DMS 273 (cell line): ENCODE measurements at regions not wholly inside any gene's neighbourhood (a gene's known extent, or its start where the extent isn't known, plus 50 kb on each side); places are given as distances from the start of the nearest gene placed in this dataset.
A peak's percentile ranks its signal among the peaks of the same experiment; 100 is the strongest.
"Not testable (repeated sequence)": the region's sequence is repeated elsewhere in the genome, so short reads cannot be mapped to it uniquely, and the experiment has no call there.

Experiments used
- DNase-seq: peaks from one replicate; lab custom pipeline; 2025; ENCODE audit not compliant: unreplicated experiment; lab: John Stamatoyannopoulos, UW

DNA sequence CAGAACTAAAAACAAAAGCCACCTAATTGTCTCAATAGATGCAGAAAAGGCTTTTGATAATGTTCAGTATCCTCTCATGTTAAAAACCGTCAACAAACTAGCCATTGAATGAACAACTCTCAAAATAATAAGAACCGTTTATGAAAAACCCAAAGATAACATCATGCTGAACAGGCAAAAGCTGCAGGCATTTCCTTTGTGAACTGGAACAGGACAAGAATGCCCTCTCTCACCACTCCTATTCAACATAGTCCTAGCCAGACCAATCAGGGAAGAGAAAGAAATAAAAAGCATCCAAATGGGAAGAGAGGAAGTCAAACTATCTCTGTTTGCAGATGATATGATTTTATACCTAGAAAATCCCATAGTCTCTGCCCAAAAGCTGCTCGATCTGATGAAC is 179.6 kb upstream of the EDNRB start:
- no peak for DNase-seq

GRCh38 chr13:78096221-78096620 is 177.6 kb upstream of the EDNRB start:
- no peak for DNase-seq

GRCh38 chr13:78087966-78088678 is 169.5 kb upstream of the EDNRB start:
- no peak for DNase-seq

GRCh38 chr13:78085434-78086225 is 167.0 kb upstream of the EDNRB start:
- DNase-seq, result no peak

- DNase-seq, result no peak
These were observed 165.8 kb upstream of the EDNRB start for GRCh38 chr13:78084401-78084800.

DNA sequence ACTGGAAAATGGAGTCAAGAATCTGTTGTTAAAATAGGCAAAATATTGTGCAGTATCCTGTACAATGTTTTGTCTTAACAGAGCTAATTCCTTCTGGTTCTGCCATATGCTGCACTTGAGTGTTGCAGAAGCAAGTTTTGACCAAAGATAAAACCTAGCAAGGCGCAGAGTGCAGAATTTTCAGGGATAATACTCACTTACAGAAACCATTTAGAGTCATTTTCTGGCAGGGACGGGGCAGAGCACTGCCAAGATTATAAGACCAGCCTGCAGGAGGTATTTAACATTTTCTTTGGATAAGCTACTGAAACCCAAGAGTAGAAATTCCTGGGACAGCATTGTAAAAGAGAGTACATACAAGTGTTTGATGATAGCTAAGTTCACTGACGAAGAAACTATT is 159.5 kb upstream of the EDNRB start:
- DNase-seq, result peak; percentile 4

DNA sequence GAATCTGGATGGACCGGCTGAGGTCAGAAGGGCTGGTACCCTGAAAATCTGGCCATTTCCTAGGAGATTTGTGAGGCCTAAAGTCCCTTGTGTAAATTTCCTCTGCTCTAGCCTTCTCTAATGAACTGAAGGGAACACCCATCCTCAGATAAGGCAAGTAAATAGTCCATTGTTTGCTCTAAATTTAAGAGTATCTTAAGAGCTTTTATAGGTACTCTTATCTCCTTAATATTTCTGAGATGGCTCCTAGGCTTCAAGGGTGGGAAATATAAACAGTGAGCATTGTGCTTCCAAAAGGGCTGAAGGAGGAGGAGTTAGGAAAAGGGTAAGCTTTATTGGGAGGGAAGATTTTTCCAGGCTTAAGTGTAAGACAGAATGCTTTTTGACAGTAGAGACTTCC is 148.7 kb upstream of the EDNRB start:
- DNase-seq, result no peak

GRCh38 chr13:78065141-78065540 is 146.5 kb upstream of the EDNRB start:
- DNase-seq, result no peak

DNA sequence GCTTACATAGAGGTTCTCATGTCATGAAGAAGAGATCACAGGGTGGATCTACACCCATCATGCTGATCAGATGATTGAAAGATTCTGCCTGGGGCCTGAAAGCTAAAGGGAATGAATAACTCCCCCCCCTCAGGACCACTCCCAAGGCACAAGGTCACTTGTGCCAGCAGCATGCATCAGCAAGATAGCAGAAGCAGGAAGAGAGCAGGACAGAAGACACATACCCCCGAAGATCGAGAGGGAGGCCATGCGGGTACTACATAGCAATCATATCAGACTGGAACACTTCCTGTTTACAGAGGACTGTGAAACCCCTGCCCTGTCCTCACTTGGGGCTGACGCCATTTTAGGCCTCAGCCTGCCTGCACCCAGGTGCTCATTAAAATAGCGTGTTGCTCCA is 143.2 kb upstream of the EDNRB start:
- no peak for DNase-seq

DNA sequence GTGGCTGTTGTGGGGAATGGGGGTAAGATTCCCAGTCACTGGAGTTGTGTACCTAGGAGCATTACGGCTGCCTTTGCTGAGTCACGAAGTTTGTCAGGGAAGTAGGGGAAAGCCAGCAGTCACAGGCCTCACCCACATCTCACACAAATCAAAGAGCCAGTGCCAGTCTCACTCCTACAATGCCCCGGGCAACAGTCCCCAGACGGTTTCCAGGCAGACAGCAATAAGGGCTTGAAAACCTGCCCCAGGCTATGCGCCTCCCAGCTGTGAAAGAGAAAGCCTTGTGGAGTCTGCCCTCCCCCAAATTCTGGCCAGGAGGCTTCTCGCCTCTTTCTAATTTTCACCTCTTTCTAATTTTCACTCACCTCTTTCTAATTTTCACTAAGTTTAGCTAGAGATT is 142.3 kb upstream of the EDNRB start:
- no peak for DNase-seq

DNA sequence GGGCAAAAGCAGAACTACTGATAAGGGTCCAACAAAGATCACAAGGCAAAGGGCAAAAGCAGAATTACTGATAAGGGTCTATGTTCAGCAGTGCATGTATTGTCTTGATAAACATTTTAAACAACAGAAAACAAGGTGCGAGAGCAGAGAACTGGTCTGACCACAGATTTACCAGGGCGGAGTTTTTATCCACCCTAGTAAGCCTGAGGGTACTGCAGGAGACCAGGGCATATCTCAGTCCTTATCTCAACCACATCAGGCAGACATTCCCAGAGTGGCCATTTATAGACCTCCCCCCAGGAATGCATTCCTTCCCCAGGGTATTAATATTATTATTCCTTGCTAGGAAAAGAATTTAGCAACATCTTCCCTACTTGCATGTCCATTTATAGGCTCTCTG is 138.2 kb upstream of the EDNRB start:
- DNase-seq, result not testable (repeated sequence)

- DNase-seq, result no peak
These were observed 135.5 kb upstream of the EDNRB start for GRCh38 chr13:78054157-78054556.

DNA sequence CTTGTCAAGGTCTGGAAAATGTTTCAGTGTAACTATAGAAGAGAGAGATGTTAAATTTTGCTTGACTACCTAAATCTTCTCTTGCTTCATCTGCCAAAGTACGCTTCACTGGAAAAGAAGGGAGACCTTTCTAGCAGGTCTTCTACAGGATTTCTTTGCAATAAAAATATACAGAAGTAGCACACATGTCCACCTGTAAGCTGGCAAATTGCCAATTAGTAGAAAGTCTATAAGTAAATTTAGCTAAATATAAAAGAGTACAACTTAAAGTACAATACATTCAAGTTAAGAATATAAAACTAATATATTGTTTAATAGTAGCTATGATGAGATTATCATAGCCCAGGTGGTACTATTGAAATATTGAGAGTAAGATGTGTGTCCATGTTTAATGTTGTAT is 128.5 kb upstream of the EDNRB start:
- no peak for DNase-seq

- no peak for DNase-seq
These were observed 127.7 kb upstream of the EDNRB start for GRCh38 chr13:78046331-78046730.

DNA sequence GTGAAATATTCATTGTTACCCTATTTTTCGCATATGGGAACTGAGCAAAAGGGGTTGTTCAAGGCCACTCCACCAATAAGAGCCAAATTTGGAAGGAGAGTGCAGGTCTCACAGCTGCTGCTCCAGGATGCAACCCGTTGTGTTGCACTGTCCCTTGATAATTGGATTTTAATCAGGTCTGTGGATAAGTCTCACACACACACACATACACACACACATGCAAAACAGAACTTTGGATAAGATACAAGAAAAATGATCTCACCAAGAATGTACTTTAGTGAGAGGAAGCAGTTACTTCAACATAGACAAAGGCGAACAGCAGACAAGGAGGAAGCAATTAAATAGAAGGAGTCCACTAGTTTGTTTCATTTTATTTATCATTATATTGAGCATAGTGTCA is 127.3 kb upstream of the EDNRB start:
- DNase-seq, result no peak

DNA sequence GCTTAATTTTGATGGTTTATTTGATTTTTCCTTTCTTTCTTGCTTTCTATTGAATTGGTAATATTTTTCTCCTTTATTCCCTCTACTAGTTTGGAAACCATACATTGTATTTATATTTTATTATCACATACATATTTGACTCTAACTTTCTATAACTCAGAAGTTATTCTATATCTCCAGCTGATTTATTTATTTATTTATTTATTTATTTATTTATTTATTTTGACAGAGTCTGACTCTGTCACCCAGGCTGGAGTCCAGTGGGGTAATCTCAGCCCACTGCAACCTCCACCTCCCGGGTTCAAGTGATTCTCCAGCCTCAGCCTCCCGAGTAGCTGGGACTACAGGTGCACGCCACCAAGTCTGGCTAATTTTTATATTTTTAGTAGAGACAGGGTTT is 122.7 kb upstream of the EDNRB start:
- not testable (repeated sequence) for DNase-seq

DNA sequence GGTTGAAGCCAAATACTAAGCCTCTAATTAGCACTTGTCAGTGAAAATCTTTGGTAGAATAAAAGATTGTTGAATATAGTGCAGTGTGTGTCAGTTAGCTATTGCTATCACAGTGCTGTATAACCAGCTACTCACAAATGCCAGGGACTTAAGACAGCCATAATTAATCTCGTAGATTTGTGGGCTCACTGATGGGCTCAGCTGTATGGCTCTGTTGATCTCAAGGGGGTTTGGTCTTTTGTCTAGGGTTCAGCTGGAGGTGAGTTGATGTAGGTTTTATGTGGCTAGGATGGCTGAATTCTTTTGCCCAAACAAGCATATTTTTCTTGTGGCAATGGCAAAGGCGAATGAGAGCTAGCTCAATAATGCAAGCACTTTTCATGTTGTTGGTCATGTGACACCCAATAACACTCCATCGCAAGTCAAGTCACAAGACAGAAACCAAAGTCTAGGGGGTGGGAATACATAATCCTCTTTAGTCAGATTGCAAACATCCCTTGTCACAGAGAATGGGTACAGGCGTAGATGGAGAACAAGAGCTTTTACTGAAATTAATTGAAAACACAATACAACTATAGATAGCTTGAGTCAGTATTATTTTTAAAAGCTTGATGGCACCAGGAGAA is 121.7 kb upstream of the EDNRB start:
- no peak for DNase-seq

- DNase-seq, result no peak
These were observed 118.2 kb upstream of the EDNRB start for GRCh38 chr13:78036841-78037240.

DNA sequence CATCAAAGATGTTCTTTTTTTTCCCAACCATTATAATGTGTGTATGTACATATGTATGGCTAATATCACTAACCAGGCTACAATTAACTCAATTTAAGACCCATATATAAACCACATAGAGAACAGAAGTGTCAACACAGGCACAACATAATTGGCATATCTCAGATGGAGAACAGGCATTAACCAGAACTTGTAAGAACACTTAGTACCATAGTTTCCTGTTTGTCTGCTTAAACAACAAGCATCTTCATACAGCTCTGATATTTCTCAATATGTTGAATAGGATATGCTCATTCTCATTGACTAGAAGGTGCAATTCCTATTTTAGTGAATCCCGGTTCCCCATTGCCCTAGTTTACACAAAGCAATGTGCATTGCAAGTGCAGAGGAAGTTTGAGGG is 116.9 kb upstream of the EDNRB start:
- DNase-seq, result no peak

DNA sequence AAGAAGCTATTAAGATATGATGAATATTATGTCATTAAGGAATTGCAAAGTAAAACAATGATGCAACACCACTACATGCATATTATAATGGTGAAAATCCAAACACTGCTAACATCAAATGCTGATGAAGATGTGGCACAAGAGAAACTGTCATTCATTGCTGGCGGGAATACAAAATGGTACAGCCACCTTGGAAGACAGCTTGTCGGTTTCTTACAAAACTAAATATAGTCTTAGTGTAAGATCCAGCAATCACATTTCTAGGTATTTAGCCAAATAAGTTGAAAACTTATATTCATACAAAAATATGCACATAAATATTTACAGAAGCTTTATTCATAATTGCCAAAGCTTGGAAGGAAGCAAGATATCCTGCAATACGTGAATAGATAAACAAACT is 114.9 kb upstream of the EDNRB start:
- no peak for DNase-seq

DNA sequence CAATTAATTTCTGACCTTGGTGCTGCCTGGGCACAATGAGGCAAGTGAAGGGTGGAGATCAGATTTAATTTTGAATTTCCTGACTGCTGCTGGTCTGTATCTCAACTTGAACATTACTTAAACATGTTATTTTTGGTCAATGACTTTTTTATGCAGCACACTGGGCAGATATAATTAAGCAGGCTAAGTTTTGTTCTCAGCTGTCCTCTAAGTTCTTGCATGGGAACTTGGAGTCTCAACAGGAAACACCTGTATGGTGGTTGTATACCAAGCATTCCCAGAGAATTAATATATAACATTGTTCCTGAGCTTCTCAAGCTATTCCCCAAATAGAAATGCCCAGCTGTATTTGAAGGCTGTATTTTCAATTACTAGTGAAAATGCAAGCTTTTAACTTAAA is 113.5 kb upstream of the EDNRB start:
- no peak for DNase-seq

DNA sequence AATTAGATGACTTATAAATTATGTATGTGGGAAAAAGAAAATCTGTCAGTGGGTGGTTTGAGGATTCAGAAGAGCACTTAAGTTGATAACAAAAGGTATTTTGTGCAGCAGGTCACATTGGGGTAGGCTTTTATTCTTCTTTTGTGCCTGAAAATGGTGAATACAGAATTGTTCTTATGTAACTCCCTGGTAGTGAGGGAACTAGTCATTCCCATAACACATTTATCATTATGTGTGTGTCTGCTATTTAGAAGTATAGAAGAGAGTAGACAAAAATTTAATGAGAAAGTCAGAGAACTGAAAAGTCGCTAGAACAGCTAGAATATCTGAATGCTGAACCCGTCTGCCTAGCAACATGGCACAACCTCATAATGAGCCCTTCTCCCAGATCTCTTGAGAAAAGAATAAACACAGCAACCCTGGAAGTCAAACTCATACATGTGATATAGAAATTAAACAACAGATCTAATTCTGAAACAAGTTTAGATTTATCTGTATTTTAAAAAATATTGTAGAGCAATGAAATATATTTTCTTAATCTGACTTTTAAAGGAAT is 111.8 kb upstream of the EDNRB start:
- no peak for DNase-seq
